NCI-H526 (cell line): ENCODE measurements at regions not wholly inside any gene's neighbourhood (a gene's known extent, or its start where the extent isn't known, plus 50 kb on each side); places are given as distances from the start of the nearest gene placed in this dataset.
A peak's percentile ranks its signal among the peaks of the same experiment; 100 is the strongest.

Experiments
- DNase-seq, 2 experiments: peaks; one replicate each; lab custom pipeline; 2025; lab: John Stamatoyannopoulos, UW

DNA sequence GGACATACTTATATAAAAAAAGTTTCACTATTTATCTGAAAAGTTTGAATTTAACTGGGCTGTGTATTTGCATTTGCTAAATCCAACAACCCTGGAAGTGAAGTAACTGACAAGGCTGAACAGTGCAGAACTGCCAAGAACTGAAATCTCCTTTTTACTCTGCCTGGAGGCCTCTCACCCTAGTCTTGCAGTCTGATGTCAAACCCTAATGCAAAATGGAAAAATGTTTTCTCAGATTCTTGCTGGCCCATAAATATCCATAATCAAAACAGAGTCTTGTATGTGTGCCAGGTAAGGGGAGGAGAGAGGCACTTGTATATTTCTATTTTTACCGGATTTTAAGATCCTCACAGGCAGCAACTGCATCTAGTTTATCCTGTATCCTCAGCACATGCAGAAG lies 432.7 kb upstream of the KLF4 start:
- DNase-seq = no peak

DNA sequence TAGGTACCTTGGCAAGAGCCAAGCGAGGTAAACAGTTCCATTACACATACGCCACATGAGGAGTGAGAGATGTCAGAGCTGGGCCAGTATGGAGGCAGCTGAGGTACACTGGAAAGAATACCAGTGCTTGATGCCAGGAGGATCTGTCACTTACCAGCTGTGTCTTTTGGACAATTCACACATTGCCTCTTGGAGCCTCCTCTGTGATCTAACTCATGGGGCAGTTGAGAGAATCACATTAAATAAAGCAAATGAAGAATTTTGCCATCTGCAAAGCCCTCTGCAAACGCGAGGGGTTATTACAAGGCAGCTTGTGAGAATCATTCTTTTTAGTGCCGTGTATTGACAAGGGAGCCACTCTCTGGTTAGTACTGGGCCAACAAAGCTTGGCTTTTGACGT lies 429.7 kb upstream of the KLF4 start:
- no peak for DNase-seq

DNA sequence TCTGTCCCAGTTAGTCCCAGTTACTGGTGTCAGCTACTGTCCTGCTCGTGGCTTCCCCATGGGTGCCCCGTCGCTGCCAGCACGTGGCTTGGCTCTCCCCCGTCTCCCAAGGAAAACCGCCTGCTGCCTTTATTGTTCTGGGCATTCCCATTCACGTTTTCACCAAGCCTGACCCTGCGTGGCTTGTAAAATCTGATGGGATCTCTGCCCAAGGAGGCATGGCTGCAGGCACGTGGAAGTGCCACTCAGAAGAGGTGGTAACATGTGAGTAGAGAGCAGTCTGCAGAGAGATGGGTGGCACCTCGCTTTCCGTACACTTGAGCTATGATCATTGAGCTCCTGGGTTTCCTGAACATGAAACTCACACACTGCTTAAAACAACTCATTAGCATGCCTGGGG lies 429.2 kb upstream of the KLF4 start:
- DNase-seq = no peak

DNA sequence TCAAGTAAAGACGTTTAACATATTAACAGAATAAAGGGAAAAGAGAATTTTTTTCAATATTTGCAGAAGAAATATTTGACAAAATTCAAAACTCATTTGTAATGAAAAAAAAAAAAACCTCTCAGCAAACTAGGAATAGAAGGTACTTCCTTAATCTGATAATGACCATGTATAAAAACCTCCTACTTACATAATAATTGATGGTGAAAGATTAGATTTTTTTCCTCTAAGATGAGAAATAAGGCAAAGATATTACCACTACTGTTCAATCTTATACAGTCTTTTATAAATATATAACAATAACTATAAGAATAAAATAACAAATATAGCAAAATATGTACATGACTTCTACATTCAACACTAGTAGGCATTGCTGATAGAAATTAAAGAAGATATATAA lies 424.6 kb upstream of the KLF4 start:
- DNase-seq = no peak

DNA sequence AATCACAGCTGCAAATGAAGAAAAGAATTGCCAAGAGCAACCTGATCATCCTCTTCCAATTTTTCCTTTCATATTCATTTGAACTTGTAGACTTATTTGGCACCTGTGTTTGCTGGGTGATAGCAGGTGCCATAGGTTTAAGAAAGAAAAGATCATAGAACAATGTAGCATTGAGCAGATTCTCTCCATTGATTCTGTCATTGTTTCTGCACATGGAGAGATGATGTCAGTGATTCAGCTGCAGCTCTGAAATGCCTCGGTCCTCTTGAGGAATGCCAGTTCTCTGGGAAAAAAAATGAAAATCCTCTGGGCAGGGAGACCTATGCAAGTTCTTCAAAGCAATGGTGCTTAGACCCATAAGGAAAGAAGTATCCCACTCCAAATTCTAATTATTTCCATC lies 418.1 kb upstream of the KLF4 start:
- DNase-seq = no peak

DNA sequence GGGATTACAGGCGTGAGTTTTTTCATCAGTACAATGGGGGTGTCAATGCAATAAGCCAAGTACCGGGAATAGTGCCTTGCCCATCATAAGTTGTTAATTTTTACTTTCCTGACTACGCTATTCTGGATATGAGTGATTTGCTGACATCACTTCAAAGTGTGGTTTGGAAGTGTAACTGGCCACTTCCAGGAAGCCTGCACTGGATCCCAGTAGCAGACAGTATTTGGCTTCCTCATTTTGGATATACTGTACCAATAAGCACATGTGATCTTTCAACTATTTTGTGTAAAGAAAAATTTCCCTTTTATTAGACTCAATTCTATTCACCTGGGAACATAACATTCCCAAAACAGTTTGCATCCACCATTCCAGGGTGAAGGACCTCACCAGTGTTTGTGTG lies 417.7 kb upstream of the KLF4 start:
- no peak for DNase-seq

DNA sequence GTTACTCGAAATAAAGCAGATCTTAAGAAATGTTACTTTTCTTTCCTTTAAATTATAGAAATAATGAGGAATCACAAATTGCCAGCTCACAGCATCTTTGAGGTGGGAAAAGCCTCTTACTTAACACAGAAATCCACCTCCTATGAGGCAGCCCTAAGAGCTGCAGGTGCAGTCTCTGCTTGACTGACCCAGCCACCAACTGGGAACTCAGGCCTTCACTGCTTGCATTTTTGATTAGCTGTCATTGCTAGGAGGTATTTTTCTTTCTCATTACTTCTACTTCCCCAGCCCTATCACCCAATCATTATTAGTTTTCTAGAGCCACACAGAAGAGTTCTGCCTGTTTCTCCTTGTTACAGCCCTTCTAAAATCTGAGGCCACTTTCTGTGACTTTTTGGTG lies 416.5 kb upstream of the KLF4 start:
- DNase-seq = peak in 1 of 2 experiments; percentile 12

DNA sequence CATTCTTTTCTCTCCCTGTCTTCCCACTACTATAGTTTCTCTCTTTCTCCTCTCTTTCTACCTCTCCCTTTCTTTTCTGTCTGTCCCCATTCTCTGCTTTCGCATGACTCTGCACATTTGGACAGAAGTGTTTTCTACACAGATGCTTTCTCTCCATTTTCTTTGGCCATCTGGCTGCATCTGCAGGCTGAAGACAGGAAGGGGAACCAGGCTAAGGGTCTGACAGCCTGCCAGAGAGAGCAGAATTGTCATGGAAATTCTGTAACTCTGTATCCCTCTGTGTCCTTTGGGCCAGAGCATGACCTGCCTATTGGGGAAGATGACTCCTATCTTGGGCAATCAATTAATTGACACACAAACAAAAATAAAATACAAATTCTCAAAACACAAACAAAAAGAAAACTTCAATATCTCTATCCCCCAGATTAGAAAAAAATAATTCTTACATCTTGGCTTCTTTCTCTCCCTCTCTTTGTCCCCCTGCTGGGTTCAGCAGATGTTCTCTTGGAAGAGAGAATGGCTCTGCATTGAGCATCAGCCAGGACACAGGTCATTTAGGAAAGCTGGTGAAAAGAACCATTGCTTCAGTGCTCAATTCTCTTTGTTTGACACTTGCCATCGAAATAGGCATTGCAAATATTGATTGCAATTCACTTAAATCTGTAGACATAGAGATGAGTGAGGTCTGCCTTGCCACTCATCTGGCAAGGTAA lies 415.9 kb upstream of the KLF4 start:
- DNase-seq = no peak

DNA sequence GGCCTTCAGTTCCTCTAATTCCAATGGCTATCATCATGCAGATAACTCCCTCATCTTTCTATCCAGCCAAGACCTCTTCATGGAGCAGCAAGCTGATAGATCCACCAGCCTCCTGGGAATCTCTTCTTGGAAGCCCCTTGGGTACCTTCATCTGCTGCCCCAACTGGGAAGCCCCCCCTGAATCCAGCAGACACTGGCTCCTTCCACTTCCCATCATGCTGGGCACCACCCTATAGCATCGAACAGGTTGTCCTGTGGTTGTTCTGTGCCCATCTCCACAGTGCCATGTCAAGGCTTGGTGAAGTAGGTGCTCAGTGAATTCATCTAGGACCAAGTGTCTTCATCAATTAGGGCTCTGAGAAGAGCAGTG lies 410.4 kb upstream of the KLF4 start:
- no peak for DNase-seq

DNA sequence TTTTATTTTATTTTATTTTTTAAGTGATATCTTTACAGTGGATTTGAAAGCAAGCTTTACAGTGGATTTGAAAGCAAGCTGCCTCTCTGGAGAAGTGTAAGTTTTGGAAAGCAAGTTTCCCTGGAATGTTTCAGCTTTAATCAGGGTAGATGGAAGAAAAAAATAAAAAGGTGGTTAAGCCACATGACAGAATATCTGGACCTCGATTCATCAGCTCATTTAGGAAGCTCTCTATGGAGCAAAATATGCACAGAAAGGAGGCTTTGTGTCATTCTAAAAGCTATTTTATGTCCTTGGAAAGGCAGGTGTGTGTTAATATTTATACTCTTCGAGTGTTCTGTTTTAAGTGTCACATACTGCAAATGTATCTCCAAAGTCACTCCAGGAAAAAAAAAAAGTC lies 409.2 kb upstream of the KLF4 start:
- DNase-seq = no peak

DNA sequence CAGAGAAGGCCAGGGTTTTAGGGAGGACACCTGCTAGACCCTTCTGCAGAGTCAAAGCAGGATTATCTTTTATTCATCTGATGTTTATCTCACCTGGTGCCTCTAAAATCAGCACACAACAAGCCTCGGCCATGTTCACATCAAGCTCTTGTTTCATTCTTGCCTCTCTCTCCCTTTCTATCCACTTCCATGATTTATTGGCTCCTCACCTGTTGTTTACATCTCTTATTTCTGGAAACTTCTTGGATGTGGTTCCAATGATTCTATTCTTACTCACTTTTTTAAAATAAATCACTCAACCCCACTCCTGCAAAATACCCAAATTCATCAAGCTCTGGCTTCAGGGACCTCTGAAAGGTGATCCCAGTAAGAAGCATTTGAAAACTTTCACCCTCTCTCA lies 407.0 kb upstream of the KLF4 start:
- DNase-seq = no peak

DNA sequence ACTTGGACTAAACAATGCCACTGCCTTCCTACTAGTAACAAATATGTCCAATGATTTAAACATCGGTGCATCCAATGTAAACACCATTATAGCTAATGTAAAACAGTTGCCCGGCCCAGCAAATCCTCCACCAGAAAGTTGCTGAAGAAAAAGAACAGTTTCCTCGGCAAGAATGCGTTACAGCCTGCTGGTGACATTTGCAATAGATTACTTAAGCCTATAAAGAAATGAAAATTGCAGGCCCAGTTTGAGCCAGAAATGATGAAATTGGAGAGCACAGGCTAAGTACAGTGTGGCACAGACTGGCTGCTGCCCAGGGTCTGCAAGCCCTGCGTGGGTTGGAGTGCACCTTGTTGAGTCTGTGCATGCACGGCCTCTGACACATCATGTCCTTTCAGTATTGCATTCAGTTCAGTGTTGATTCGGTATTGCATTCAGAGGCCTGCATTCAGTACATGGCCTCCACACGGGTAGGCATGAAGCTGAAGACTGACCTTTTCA lies 406.0 kb upstream of the KLF4 start:
- no peak for DNase-seq

DNA sequence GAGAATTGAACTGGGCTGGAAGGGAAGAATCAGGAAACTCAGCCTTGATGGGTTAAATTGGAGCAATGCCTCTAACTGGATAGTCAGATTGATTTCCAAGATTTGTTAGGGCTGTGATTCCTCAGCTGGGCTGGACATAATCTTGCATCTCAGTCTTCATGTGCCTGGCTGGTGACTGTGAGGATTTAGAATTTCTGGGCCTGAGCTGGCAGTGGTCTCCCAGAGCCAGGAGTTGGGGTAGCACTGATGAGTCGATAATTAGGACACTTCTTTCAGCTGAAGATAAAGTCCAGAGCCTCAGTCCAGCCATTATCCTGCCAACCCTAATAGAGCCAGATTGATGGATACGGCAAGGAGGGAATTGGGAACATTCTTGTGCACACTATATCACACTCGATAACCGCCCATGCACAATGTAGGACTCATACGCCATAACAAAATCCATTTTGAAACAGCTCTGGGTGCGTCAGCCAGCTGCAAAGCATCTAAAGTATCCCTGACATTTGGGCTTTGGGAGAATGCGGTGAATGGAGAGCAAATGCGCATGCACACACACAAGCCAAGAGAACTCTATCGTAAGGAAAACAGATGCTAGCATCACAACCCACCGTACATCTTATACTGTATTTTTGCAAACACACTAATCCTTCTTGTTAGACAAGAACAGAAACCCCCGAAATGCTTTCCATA lies 405.1 kb upstream of the KLF4 start:
- DNase-seq = no peak

DNA sequence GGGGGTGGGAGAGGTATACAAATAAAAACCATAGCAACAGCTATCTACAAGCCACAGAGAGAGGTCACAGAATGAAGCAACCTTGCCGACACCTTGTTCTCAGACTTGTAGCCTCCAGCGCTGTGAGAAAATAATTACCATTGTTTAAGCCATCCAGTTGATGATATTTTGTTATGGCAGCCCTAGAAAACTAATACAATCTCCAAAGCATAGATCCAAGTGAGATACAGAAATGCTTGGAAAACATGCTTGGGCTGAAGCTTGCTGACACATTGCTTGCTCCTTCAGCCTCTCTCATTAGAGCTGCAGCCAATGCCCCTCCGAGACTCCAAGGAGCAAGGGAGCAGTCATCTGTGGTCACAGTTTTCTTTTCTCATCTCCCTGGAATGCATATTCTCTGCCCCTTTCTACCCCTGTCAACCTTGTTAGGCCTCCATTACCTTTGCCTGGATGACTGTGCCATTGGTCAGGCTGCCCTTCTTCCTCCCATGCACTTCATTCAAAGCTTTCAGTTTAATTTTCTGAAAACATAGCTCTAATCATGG lies 401.4 kb upstream of the KLF4 start:
- no peak for DNase-seq

DNA sequence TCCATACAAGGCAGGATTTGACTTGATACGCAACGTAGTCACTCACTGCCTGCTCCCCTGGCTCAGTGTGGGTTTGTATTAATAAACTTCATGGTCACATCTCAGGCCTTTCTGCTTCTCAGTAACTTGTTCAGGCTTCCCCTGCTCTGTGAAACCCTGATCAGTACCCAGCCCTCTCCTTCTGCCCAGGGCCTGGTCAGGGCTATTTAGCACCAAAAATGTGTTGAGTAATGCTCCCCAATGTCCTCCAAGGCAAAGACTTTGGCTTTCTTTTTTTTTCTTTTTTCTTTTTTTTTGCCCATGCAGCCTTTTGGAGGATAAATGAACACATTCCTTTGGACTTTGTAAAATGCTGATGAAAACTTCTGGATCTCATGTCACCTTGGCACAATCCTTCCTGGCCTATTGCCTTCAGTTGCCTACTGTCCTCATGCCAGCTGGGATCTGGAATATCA lies 399.2 kb upstream of the KLF4 start:
- DNase-seq = no peak

DNA sequence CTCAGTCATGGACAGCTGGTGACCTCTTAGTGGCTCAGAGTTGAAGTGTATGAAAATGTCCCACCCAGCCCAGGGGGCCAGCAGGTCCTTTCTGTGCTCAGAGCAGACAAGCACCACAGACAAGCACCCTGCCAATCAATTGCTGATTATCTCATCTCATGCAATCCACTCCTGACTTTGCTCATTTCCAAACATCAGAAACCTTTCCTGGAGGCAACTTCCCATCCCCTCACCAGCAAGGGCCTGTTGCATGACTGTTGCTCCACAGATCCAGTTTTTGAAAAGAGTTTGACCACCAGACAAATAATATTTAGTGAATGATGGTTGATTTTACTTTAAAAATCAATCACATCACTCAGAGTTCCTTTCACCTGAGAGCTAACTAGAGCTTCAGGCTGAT lies 397.3 kb upstream of the KLF4 start:
- no peak for DNase-seq

DNA sequence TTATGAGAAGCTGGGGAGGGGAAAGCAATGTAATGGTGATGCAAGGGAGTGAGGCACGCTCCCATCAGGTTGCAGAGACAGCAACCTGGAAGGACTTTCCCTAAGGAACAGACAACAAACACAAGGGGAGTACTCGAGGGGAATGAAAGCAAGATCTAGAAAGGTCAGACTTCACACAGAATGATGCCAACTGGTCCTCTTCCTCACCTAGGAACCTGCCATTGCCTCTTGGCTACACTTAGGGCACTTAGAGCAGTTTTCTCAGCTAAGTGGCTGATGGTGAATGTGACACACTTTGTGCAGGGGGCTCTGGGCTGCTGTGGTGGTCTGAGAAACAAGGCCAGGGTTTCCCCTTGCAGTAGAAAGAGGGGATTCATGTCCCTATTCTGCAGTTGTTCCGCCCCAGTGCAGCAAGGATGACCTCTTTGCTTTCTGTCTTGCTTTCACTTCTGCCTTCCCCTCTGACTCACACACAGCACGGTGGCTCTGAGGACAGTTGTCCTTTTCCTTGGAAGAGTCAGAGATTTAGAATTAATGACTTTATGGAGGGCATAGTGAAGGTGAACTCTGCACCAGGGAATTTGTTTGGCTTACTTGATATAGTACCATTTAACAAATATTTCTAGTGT lies 394.0 kb upstream of the KLF4 start:
- DNase-seq = no peak

DNA sequence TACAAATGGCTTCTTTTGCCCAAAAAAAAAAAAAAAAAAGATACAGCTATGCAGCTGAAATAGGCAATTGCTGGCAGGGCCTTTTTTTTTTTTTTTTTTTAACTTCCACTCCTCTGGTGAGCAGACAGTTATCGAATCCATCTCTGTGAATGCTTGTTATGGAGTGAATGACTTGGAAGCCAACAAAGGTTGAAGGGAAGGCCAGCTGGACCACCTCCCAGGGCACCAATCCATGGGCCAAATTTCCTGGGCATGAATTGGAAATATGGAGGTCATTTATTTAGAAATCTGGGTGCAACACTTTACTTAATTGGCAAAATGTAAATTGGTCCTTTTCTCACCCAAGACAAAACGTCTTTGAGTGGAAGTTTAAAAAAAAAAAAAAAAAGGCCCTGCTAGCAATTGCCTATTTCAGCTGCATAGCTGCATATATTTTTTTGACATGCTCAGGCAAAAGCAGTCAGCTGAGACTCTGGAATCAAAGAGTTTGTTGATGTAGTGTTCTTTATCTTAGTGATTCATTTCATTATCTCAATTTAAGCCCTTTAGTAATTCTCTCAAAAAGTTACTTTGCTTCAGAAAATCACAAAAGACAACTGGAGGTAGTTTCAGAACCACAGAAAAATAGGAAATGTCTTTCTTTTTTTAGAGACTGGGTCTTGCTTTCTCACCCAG lies 392.2 kb upstream of the KLF4 start:
- DNase-seq = no peak

DNA sequence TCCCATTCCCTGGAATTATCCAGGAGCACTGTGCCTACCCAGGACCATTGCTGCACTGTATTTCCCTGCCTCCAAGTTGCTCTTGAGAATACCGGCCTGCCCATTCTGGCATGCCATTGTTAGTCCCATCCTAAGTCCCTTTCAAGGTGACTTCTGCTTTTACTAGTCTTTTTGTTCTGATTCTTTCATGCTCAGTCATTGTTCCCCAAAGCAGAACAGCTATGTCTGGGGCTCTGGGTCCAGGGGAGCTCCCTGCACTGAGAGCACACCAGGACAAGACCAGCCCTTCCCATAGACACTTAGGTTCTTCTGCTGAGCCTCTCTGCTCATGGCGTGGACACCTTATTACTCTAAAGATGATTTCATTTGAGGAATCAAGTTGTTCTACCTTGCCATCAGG lies 388.9 kb upstream of the KLF4 start:
- DNase-seq = no peak

DNA sequence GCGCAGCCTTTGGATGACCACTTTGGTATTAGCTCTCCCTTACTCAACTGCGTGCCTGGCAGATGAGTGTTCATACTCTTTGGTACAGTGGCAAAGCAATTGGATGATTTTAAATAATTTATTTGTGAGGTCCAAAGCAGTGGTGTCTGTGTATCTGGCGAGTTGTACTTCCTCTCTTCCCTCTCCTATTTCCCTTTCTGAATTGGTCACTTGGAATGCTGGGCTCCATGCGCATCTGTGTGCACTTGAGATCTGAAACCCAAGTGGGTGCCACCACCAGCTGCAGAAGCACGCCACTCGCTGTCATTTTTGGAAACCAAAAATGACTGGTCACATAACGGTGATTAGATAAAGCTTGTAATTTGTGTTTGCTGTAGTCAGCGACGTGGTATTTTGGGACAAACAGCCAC lies 386.0 kb upstream of the KLF4 start:
- no peak for DNase-seq

DNA sequence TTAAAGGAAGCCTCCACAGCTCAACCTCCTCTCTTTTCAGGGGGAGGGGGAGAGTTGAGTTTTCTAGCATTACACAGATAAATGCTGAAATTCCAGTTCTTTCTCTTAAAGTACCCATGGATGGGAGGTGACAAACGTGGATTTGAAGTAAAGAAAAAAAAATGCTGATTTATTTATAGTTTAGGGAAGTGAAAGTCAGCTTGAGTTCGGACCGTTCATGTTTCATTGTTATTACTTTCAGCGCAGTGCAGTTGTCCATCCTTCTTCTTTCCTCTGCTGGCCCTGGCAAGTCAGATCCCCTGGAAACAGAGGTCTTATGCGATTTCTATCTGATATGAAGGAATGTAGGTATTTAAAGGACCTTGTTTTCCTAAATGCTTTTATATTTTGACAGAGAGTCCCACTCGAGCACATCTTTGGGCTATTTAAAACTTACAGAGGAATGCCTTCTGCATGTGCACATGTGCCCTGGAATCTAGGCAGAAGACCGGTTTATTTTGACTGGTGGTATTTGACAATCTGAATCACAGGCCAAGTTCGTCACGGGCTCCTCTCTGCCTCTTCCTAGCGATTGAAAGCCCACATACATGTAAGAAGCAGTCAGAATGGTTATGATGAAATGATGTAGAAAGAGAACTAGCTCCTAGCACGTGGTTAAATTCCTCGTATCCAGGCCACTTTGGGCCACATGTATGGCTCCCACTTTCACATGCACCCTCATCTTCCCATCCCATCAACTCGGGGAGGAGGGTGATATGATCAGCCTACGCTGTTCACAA lies 385.2 kb upstream of the KLF4 start:
- DNase-seq = no peak

DNA sequence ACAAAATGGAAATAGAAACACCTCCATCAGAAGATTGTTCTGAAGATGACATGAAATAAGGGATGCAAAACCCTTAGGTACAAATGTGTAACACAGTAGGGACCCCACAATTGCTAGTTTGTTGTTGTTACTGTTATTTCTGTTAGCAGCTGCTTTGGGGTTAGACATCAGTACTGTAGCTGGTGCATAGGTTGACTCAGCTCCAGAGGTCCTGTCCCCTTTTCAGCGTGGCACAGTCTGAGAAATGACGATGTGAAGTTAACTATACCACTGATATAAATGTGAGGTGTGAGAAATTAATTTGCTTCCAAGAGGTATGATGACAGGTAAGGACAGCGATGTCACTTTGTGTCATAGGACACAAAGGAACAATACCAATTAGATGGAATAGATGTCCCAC lies 384.6 kb upstream of the KLF4 start:
- DNase-seq = no peak
